ENCODE measurements at regions not wholly inside any gene's neighbourhood (a gene's known extent, or its start where the extent isn't known, plus 50 kb on each side); places are given as distances from the start of the nearest gene placed in this dataset.

DNA sequence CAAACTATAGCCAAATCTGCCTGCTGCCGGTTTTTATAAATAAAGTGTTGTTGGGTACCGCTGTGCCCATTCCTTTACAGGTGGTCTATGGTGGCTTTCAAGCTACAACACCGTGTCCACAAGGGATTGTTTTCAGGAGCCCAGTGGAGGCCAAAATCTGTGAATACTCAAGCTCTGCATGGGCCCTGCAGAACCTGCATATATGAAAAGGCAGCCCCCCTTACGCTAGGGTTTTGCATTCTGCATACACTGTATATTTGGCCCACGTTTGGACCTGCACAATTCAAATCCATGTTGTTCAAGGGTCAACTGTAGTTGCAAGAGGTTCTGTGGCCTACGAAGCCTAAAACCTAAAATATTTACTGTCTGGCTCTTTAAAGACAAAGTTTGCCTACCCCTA lies 122.2 kb upstream of the TLE3 start:
- TF ChIP-seq, protein P1, sequence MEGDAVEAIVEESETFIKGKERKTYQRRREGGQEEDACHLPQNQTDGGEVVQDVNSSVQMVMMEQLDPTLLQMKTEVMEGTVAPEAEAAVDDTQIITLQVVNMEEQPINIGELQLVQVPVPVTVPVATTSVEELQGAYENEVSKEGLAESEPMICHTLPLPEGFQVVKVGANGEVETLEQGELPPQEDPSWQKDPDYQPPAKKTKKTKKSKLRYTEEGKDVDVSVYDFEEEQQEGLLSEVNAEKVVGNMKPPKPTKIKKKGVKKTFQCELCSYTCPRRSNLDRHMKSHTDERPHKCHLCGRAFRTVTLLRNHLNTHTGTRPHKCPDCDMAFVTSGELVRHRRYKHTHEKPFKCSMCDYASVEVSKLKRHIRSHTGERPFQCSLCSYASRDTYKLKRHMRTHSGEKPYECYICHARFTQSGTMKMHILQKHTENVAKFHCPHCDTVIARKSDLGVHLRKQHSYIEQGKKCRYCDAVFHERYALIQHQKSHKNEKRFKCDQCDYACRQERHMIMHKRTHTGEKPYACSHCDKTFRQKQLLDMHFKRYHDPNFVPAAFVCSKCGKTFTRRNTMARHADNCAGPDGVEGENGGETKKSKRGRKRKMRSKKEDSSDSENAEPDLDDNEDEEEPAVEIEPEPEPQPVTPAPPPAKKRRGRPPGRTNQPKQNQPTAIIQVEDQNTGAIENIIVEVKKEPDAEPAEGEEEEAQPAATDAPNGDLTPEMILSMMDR (IDR thresholded peaks at IDR 0.05): no peak
- TF ChIP-seq POLR2A (IDR thresholded peaks at IDR 0.05): no peak
